Peyer's patch (tissue), 4 donors: ENCODE measurements at regions not wholly inside any gene's neighbourhood (a gene's known extent, or its start where the extent isn't known, plus 50 kb on each side); places are given as distances from the start of the nearest gene placed in this dataset.

Experiments
- DNase-seq, 3 donors: peaks; one replicate each; pipeline ENCODE4 v3.0.0-alpha.2; 2017 to 2019
- H3K27ac ChIP-seq, 4 donors: fragments of 200-600 bp; sonication (generic); one replicate each; pipeline ENCODE4 v1.5.1; 2016 to 2019
- H3K27me3 ChIP-seq, 2 donors: fragments of 200-600 bp; sonication (generic); one replicate each; pipeline ENCODE4 v1.5.1; 2019
- H3K36me3 ChIP-seq, 3 donors: fragments of 200-600 bp; sonication (generic); one replicate each; pipeline ENCODE4 v1.5.1; 2016 to 2019
- H3K4me1 ChIP-seq, 4 donors: fragments of 200-600 bp; sonication (generic); one replicate each; pipeline ENCODE4 v1.5.1; 2016 to 2019
- H3K4me3 ChIP-seq, 4 donors: fragments of 200-600 bp; sonication (generic); 1 replicate in 3 of 4; 2 replicates in 1 of 4; pipeline ENCODE4 v1.5.1; 2016 to 2019; ENCODE audit warnings: mild to moderate bottlenecking in 1 of 4
- H3K9me3 ChIP-seq, 4 donors: fragments of 200-600 bp; sonication (generic); one replicate each; pipeline ENCODE4 v1.5.1; 2016 to 2019; ENCODE audit warnings: mild to moderate bottlenecking in 1 of 4
- CTCF ChIP-seq, 6 experiments: fragments of 450-650 bp in 4 of 6; fragments of 200-600 bp in 2 of 6; sonication (generic) in 1 of 6; IDR thresholded peaks; one replicate each; pipeline ENCODE4 v1.5.1; 2017 to 2019; ENCODE audit warnings: antibody characterized with exemption in 6 of 6, mild to moderate bottlenecking in 3 of 6, moderate library complexity in 1 of 6
- POLR2A ChIP-seq, 2 donors: fragments of 450-650 bp; IDR thresholded peaks; one replicate each; pipeline ENCODE4 v1.5.1; 2017; ENCODE audit warnings: antibody characterized with exemption in 2 of 2, mild to moderate bottlenecking in 2 of 2, moderate library complexity in 2 of 2

GRCh38 chr6:40953486-40953885, 85.5 kb downstream of the UNC5CL start:
- no peak for DNase-seq
- H3K36me3 ChIP-seq = no peaks in the 10 kb centered on the region
- TF ChIP-seq CTCF (IDR thresholded peaks at IDR 0.05) = no peak
- no peak for TF ChIP-seq POLR2A (IDR thresholded peaks at IDR 0.05)
- no peak overlapping the region for H3K4me3 ChIP-seq
- H3K27me3 ChIP-seq = no peaks in the 10 kb centered on the region
- H3K9me3 ChIP-seq = no peaks in the 10 kb centered on the region
- H3K4me1 ChIP-seq = no peaks in the 10 kb centered on the region
- H3K27ac ChIP-seq = no peak overlapping the region

- no peak overlapping the region for H3K4me3 ChIP-seq
- no peak overlapping the region for H3K27ac ChIP-seq
- no peaks in the 10 kb centered on the region for H3K27me3 ChIP-seq
- H3K9me3 ChIP-seq = no peaks in the 10 kb centered on the region
- no peak for TF ChIP-seq POLR2A (IDR thresholded peaks at IDR 0.05)
- TF ChIP-seq CTCF (IDR thresholded peaks at IDR 0.05) = no peak
- no peaks in the 10 kb centered on the region for H3K36me3 ChIP-seq
- H3K4me1 ChIP-seq = no peaks in the 10 kb centered on the region
- DNase-seq = no peak
Observed at GRCh38 chr6:40950986-40951698, 87.9 kb downstream of the UNC5CL start.

DNA sequence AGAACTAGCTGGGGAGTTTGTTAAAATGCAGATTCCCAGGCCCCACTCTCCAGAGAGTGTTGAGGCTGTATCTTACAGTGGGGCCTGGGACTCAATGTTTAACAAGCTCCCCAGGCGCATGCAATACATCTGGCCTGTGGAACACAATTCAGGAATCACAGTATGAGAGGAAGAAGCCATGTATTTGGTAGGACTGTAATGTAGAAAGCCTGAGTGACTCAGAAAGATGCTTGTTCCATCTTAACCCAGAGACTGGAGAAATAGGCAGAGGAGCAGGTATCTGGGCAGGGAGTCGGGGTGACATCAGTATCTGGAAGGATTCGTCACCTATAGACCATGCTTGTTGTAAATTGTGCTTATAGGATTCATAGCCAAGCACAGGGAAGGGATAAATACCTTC, 90.5 kb downstream of the UNC5CL start:
- H3K4me3 ChIP-seq = no peak overlapping the region
- TF ChIP-seq POLR2A (IDR thresholded peaks at IDR 0.05) (no peak), CTCF (IDR thresholded peaks at IDR 0.05) (no peak)
- no peaks in the 10 kb centered on the region for H3K4me1 ChIP-seq
- no peak for DNase-seq
- no peaks in the 10 kb centered on the region for H3K27me3 ChIP-seq
- no peak overlapping the region for H3K27ac ChIP-seq
- H3K36me3 ChIP-seq = no peaks in the 10 kb centered on the region
- H3K9me3 ChIP-seq = no peaks in the 10 kb centered on the region

DNA sequence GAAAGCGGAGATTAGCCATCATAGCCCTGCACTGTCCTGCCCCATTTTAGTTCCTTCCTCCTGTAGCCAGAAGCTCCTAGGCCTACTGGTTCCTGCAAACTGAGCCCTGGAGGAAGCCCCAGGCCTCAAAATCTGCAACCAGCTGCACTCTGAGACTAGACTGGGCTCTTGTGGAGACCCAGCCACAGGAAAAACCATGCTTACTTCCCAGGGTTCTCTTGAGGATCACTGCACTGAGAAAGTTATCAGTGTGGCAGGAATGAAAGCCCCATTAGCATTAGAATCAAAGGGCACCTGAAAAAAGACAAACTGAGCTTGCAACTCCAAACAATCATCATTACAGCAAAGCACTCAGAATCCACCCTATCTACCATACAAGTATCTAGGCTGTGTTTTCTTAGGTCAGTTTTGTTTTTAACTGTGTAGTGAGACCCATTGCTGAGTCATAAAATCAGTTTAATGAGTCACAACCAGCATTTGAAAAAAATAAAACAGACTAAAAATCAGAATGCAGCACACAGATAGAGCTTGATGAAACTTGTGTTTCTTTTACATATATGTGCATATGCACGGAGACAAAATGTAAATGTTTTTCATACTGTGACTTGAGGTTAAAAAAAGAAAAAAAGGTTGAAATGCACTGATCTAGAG, 91.0 kb downstream of the UNC5CL start:
- Histone ChIP-seq H3K36me3 (no peaks in the 10 kb centered on the region), H3K27me3 (no peaks in the 10 kb centered on the region), H3K9me3 (no peaks in the 10 kb centered on the region), H3K4me3 (no peak overlapping the region), H3K27ac (no peak overlapping the region), H3K4me1 (no peaks in the 10 kb centered on the region)
- TF ChIP-seq CTCF (IDR thresholded peaks at IDR 0.05) (no peak), POLR2A (IDR thresholded peaks at IDR 0.05) (no peak)
- no peak for DNase-seq

DNA sequence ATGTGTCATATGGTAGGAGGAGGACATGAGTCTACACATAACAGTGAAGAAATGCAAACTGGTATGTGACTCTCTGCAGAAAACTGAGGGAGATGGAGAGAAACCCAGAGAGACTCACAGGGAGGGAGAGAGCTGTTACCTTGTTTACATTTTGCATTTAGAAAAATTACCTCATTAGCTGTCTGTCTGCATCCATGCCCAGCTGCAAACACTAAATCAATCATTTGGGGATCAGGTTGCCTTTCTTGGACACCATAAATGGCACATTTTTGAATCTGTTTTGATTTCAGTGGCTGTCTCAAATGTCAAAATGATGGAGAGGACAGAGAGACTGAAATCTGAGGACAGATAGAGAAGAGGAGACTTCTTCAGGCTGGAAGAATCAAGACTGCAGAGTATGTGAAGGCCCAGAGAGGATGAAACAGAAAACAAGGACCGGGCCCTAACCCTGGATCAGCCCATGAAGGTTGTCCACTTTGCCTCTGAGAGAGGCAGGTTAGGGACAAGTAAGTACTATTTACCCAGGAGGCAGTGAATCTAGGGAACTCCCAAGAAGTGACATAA, 92.2 kb downstream of the UNC5CL start:
- Histone ChIP-seq H3K36me3 (no peaks in the 10 kb centered on the region), H3K27me3 (no peaks in the 10 kb centered on the region)
- no peak for DNase-seq

More for the DNA sequence above, 92.2 kb downstream of the UNC5CL start:
- H3K27ac ChIP-seq = no peak overlapping the region
- no peaks in the 10 kb centered on the region for H3K4me1 ChIP-seq
- TF ChIP-seq CTCF (IDR thresholded peaks at IDR 0.05) (no peak), POLR2A (IDR thresholded peaks at IDR 0.05) (no peak)
- H3K9me3 ChIP-seq = no peaks in the 10 kb centered on the region
- no peak overlapping the region for H3K4me3 ChIP-seq
